HL-60 (cell line): ENCODE measurements at regions not wholly inside any gene's neighbourhood (a gene's known extent, or its start where the extent isn't known, plus 50 kb on each side); places are given as distances from the start of the nearest gene placed in this dataset.

Experiments used
- GABPA ChIP-seq: IDR thresholded peaks from 2 replicates; pipeline ENCODE4 v1.6.1; 2012; ENCODE audit warnings: low read depth
- POLR2AphosphoS5 ChIP-seq: IDR thresholded peaks from 2 replicates; pipeline ENCODE4 v1.6.1; 2012; ENCODE audit warnings: low read depth
- REST ChIP-seq: IDR thresholded peaks from 2 replicates; pipeline ENCODE4 v1.6.1; 2012; ENCODE audit warnings: low read depth; ENCODE audit not compliant: insufficient replicate concordance
- TF ChIP-seq, protein P1 (sequence below): IDR thresholded peaks from one replicate; pipeline ENCODE4 v1.5.1; 2011; ENCODE audit warnings: low read length, control low read depth, inconsistent platforms; ENCODE audit not compliant: insufficient read depth

GRCh38 chr6:127032971-127033370 is 85.5 kb upstream of the RSPO3 start:
- TF ChIP-seq, protein P1, sequence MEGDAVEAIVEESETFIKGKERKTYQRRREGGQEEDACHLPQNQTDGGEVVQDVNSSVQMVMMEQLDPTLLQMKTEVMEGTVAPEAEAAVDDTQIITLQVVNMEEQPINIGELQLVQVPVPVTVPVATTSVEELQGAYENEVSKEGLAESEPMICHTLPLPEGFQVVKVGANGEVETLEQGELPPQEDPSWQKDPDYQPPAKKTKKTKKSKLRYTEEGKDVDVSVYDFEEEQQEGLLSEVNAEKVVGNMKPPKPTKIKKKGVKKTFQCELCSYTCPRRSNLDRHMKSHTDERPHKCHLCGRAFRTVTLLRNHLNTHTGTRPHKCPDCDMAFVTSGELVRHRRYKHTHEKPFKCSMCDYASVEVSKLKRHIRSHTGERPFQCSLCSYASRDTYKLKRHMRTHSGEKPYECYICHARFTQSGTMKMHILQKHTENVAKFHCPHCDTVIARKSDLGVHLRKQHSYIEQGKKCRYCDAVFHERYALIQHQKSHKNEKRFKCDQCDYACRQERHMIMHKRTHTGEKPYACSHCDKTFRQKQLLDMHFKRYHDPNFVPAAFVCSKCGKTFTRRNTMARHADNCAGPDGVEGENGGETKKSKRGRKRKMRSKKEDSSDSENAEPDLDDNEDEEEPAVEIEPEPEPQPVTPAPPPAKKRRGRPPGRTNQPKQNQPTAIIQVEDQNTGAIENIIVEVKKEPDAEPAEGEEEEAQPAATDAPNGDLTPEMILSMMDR, result no peak
- no peak for TF ChIP-seq POLR2AphosphoS5
- no peak for TF ChIP-seq GABPA
- no peak for TF ChIP-seq REST
